ENCODE measurements at regions not wholly inside any gene's neighbourhood (a gene's known extent, or its start where the extent isn't known, plus 50 kb on each side); places are given as distances from the start of the nearest gene placed in this dataset.

DNA sequence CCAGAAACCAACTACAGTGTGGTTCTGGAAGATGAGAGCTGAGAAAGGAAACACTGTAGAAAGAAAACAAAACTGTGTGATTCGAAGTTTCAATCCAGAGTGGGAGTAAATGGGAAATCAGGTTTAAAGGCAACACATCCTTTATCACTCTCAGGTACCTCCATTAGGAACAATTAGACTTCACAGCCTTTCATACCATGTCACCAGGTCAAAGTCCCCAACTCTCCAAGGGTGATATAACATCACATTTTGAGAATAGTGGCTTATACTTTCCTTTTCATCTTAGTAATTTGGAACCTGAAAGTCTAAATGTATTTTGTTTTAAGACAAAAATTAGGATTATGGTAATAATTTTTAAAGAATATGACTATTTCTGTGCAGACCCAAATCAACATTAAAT lies 194.9 kb upstream of the WWC1 start:
- Histone ChIP-seq H3K9me3 (ENCODE audit: control insufficient read depth in 4 of 4, low read length in 3 of 4) (no peaks in the 10 kb centered on the region), H3K4me1 (ENCODE audit: control insufficient read depth in 4 of 4, insufficient read depth in 4 of 4, low read length in 3 of 4) (no peaks in the 10 kb centered on the region), H3K4me3 (ENCODE audit: low read depth in 1 of 3, low read length in 3 of 3) (no peak overlapping the region), H3K27me3 (ENCODE audit: control insufficient read depth in 4 of 4, insufficient read depth in 4 of 4, low read length in 3 of 4) (no peaks in the 10 kb centered on the region), H3K36me3 (ENCODE audit: control insufficient read depth in 4 of 4, insufficient read depth in 3 of 4, low read depth in 1 of 4, low read length in 3 of 4) (no peaks in the 10 kb centered on the region), H3K27ac (ENCODE audit: low read depth in 1 of 2, low read length in 2 of 2) (no peak overlapping the region), H3K9ac (ENCODE audit: low read depth in 1 of 2, low read length in 2 of 2) (no peak overlapping the region)
- DNase-seq (ENCODE audit: low spot score) = no peak
- 49% methylated on average over 1 of the region's 1 CpG for WGBS
- TF ChIP-seq RAD21 (IDR thresholded peaks at IDR 0.05) (no peak), HNF4G (IDR thresholded peaks at IDR 0.05) (no peak), EGR1 (IDR thresholded peaks at IDR 0.05; ENCODE audit: low read depth in 2 of 2) (no peak), RXRA (IDR thresholded peaks at IDR 0.05) (no peak), NR2F2 (IDR thresholded peaks at IDR 0.05) (no peak), JUND (IDR thresholded peaks at IDR 0.05) (no peak), REST (IDR thresholded peaks at IDR 0.05) (no peak), FOXA2 (IDR thresholded peaks at IDR 0.05) (no peak), FOXA1 (IDR thresholded peaks at IDR 0.05) (no peak), CTCF (IDR thresholded peaks at IDR 0.05; ENCODE audit: low read depth, low read length, missing input control) (no peak), TAF1 (conservative IDR thresholded peaks at IDR 0.05) (no peak), YY1 (IDR thresholded peaks at IDR 0.05) (no peak), HNF4A (conservative IDR thresholded peaks at IDR 0.05) (no peak), SP1 (IDR thresholded peaks at IDR 0.05) (no peak), GABPA (IDR thresholded peaks at IDR 0.05 in 1 of 2, conservative IDR thresholded peaks at IDR 0.05 in 1 of 2) (no peak)
- TF ChIP-seq, protein P1, sequence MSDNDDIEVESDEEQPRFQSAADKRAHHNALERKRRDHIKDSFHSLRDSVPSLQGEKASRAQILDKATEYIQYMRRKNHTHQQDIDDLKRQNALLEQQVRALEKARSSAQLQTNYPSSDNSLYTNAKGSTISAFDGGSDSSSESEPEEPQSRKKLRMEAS (IDR thresholded peaks at IDR 0.05) = no peak
- TF ChIP-seq, protein P2, sequence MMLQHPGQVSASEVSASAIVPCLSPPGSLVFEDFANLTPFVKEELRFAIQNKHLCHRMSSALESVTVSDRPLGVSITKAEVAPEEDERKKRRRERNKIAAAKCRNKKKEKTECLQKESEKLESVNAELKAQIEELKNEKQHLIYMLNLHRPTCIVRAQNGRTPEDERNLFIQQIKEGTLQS (IDR thresholded peaks at IDR 0.05) = no peak
- TF ChIP-seq, protein P3, sequence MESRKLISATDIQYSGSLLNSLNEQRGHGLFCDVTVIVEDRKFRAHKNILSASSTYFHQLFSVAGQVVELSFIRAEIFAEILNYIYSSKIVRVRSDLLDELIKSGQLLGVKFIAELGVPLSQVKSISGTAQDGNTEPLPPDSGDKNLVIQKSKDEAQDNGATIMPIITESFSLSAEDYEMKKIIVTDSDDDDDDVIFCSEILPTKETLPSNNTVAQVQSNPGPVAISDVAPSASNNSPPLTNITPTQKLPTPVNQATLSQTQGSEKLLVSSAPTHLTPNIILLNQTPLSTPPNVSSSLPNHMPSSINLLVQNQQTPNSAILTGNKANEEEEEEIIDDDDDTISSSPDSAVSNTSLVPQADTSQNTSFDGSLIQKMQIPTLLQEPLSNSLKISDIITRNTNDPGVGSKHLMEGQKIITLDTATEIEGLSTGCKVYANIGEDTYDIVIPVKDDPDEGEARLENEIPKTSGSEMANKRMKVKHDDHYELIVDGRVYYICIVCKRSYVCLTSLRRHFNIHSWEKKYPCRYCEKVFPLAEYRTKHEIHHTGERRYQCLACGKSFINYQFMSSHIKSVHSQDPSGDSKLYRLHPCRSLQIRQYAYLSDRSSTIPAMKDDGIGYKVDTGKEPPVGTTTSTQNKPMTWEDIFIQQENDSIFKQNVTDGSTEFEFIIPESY (IDR thresholded peaks at IDR 0.05) = no peak

Data from liver (tissue), 8 donors.